Epithelial cell of proximal tubule (primary cell): ENCODE measurements at regions not wholly inside any gene's neighbourhood (a gene's known extent, or its start where the extent isn't known, plus 50 kb on each side); places are given as distances from the start of the nearest gene placed in this dataset.

Experiments
- DNase-seq: peaks from one replicate; pipeline ENCODE4 v3.0.0-alpha.2; 2011; ENCODE audit warnings: low read depth
- H3K4me3 ChIP-seq: 2 replicates; pipeline ENCODE4 v1.5.1; 2011; ENCODE audit warnings: low read depth, mild to moderate bottlenecking, low read length
- TF ChIP-seq, protein P1 (sequence below): conservative IDR thresholded peaks from 2 replicates; pipeline ENCODE4 v1.5.1; 2012; ENCODE audit warnings: low read depth, mild to moderate bottlenecking, low read length

DNA sequence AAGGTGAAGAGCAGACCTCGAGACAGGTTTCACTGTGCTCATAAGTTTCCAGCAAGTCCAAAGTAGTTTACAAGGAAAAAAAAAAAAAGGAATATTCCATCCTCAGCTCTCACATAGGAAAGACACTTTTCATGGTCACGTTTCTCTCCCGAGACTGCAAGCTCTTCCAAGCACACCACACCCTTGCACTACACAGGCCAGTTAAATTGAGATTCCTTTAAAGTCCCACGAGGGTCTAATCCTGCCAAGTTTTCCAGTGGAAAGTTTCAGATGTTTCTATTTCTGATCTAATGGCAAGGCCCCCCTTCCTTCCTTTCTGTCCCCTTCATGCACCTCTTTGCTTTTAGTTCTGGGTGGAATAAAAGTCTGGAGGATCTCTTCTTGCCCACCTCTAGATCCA is 67.9 kb upstream of the PCDH19 start:
- no peak for DNase-seq
- TF ChIP-seq, protein P1, sequence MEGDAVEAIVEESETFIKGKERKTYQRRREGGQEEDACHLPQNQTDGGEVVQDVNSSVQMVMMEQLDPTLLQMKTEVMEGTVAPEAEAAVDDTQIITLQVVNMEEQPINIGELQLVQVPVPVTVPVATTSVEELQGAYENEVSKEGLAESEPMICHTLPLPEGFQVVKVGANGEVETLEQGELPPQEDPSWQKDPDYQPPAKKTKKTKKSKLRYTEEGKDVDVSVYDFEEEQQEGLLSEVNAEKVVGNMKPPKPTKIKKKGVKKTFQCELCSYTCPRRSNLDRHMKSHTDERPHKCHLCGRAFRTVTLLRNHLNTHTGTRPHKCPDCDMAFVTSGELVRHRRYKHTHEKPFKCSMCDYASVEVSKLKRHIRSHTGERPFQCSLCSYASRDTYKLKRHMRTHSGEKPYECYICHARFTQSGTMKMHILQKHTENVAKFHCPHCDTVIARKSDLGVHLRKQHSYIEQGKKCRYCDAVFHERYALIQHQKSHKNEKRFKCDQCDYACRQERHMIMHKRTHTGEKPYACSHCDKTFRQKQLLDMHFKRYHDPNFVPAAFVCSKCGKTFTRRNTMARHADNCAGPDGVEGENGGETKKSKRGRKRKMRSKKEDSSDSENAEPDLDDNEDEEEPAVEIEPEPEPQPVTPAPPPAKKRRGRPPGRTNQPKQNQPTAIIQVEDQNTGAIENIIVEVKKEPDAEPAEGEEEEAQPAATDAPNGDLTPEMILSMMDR, result no peak

DNA sequence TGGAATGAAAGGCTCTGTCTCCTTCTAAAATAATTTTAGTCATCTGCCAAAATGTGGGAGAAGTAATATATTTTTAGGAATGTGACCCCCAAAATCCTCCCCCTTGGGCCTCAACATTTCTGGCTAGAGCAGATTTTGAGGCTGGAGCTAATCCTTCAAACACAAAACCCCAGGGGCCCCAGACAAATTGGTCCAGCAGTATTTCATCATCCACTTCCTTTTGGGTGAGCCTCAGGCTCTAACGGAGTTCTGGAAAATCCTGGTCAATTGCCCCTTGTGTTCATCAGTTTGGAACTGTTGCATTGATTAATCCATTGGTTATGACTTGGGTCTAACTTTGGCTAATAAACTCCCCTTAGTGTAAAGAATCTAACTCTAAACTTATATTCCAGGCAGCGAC is 67.4 kb upstream of the PCDH19 start:
- TF ChIP-seq, protein P1, result no peak
- no peak overlapping the region for H3K4me3 ChIP-seq
- no peak for DNase-seq

More for the DNA sequence above, 67.9 kb upstream of the PCDH19 start:
- no peak overlapping the region for H3K4me3 ChIP-seq
